Loucy (cell line): ENCODE measurements at regions not wholly inside any gene's neighbourhood (a gene's known extent, or its start where the extent isn't known, plus 50 kb on each side); places are given as distances from the start of the nearest gene placed in this dataset.

Experiments
- H2AFZ ChIP-seq: fragments of 200-600 bp; sonication (generic); 2 replicates; pipeline ENCODE4 v1.6.0; 2016; ENCODE audit warnings: antibody characterized with exemption, mild to moderate bottlenecking, low read length, moderate library complexity
- H3F3A ChIP-seq: fragments of 200-600 bp; 2 replicates; pipeline ENCODE4 v1.6.0; 2016; ENCODE audit warnings: antibody characterized with exemption, low read depth, mild to moderate bottlenecking
- H3K27me3 ChIP-seq: fragments of 200-600 bp; sonication (generic); 2 replicates; pipeline ENCODE4 v1.6.1; 2014; ENCODE audit warnings: low read length, mild to moderate bottlenecking; ENCODE audit not compliant: insufficient read depth, poor library complexity, severe bottlenecking
- H3K36me3 ChIP-seq: fragments of 200-600 bp; sonication (generic); 2 replicates; pipeline ENCODE4 v1.6.1; 2016; ENCODE audit warnings: low read length; ENCODE audit not compliant: insufficient read depth
- H3K4me1 ChIP-seq: fragments of 200-600 bp; sonication (generic); 2 replicates; pipeline ENCODE4 v1.5.1; 2014; ENCODE audit warnings: low read length, mild to moderate bottlenecking; ENCODE audit not compliant: insufficient read depth, poor library complexity, severe bottlenecking
- H3K4me2 ChIP-seq: fragments of 200-600 bp; sonication (generic); 2 replicates; pipeline ENCODE4 v1.6.0; 2014; ENCODE audit warnings: antibody characterized with exemption, low read length, low read depth, mild to moderate bottlenecking; ENCODE audit not compliant: poor library complexity, severe bottlenecking
- H3K4me3 ChIP-seq: fragments of 200-600 bp; sonication (generic); 2 replicates; pipeline ENCODE4 v1.5.1; 2014; ENCODE audit warnings: low read length, mild to moderate bottlenecking, mixed read lengths; ENCODE audit not compliant: poor library complexity, severe bottlenecking
- H3K79me2 ChIP-seq: fragments of 200-600 bp; sonication (generic); 2 replicates; pipeline ENCODE4 v1.6.1; 2014; ENCODE audit warnings: low read length; ENCODE audit not compliant: insufficient read depth
- H3K9ac ChIP-seq: fragments of 200-600 bp; sonication (generic); 2 replicates; pipeline ENCODE4 v1.6.0; 2014; ENCODE audit warnings: mild to moderate bottlenecking, low read depth, low read length, moderate library complexity; ENCODE audit not compliant: poor library complexity, severe bottlenecking
- H3K9me2 ChIP-seq: fragments of 200-600 bp; sonication (generic); replicated peaks from 2 replicates; pipeline ENCODE4 v1.6.1; 2016; ENCODE audit warnings: low read depth, low read length, mixed read lengths
- H3K9me3 ChIP-seq: fragments of 200-600 bp; sonication (generic); 2 replicates; pipeline ENCODE4 v1.6.1; 2014; ENCODE audit warnings: mild to moderate bottlenecking, antibody characterized with exemption, low read length, low read depth; ENCODE audit not compliant: insufficient read depth
- H4K20me1 ChIP-seq: fragments of 200-600 bp; sonication (generic); 2 replicates; pipeline ENCODE4 v1.6.0; 2014; ENCODE audit warnings: antibody characterized with exemption, low read length, mild to moderate bottlenecking; ENCODE audit not compliant: insufficient read depth, poor library complexity, severe bottlenecking
- EZH2phosphoT487 ChIP-seq: fragments of 200-600 bp; IDR thresholded peaks from 2 replicates; pipeline ENCODE4 v1.6.1; 2018; ENCODE audit warnings: antibody characterized with exemption, mild to moderate bottlenecking, moderate library complexity, borderline replicate concordance
- TF ChIP-seq, protein P1 (sequence below): fragments of 200-600 bp; sonication (generic); conservative IDR thresholded peaks from 2 replicates; pipeline ENCODE4 v1.5.1; 2014; ENCODE audit warnings: mild to moderate bottlenecking, antibody characterized with exemption, low read length

DNA sequence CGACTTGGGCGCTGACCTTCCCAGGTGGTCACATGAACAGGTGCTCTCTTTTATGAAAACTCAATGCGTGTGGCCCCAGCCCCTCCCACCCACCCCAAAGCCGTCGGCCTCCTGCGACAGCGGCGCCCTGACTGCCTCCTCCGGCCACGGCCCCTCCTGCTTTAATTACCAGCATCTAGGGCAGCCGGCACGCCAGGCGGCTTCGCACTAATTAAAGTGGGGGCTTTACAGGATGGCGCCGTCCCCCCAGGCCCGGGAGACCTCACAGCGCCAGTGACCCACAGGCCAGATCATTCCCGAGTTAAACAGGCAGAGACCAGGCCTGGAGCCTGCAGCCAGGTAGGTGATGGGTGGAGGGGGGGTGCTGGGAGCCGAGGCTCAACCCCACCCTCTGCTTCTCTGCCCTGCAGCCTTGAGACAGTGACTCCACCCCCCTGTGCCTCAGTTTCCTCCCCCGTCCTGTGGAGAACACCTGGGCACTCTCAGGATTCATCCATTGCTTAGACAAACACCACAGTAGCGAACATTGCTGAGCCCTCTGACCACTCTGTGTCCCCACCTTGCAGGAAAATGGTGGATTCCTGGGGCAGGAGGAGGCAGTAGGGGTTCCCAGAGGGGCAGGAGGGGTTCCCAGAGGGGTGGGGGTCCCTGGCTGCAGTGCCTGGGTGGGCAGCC lies 100.8 kb downstream of the MICALL2 start:
- Histone ChIP-seq H3F3A (no peaks in the 10 kb centered on the region), H4K20me1 (no peaks in the 10 kb centered on the region), H3K36me3 (no peaks in the 10 kb centered on the region), H3K9me2 (no peaks in the 10 kb centered on the region), H3K4me2 (no peak overlapping the region), H3K9ac (no peak overlapping the region), H3K27me3 (no peaks in the 10 kb centered on the region), H2AFZ (no peak overlapping the region), H3K4me1 (no peaks in the 10 kb centered on the region), H3K79me2 (no peaks in the 10 kb centered on the region), H3K9me3 (no peaks in the 10 kb centered on the region), H3K4me3 (no peak overlapping the region)
- no peak for TF ChIP-seq EZH2phosphoT487
- TF ChIP-seq, protein P1, sequence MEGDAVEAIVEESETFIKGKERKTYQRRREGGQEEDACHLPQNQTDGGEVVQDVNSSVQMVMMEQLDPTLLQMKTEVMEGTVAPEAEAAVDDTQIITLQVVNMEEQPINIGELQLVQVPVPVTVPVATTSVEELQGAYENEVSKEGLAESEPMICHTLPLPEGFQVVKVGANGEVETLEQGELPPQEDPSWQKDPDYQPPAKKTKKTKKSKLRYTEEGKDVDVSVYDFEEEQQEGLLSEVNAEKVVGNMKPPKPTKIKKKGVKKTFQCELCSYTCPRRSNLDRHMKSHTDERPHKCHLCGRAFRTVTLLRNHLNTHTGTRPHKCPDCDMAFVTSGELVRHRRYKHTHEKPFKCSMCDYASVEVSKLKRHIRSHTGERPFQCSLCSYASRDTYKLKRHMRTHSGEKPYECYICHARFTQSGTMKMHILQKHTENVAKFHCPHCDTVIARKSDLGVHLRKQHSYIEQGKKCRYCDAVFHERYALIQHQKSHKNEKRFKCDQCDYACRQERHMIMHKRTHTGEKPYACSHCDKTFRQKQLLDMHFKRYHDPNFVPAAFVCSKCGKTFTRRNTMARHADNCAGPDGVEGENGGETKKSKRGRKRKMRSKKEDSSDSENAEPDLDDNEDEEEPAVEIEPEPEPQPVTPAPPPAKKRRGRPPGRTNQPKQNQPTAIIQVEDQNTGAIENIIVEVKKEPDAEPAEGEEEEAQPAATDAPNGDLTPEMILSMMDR, result no peak

DNA sequence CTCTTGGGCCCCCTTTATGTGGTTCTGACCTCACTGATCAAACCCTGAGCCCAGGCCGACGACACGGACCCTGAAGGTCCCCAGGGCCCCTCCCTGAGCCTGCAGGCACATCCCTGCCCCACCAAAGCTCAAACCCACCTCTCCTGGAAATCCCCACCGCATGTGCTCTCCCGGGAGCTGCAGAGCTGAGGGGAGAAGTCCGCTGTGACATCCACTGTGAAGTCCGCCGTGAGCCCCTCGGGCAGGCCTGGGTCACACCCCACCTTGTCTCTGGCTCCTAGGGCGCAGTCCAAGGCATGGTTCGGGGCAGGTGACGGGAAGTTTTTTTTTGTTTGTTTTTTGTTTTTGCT lies 100.2 kb downstream of the MICALL2 start:
- no peak overlapping the region for H3K9ac ChIP-seq
- H3K36me3 ChIP-seq, result no peaks in the 10 kb centered on the region
- no peak overlapping the region for H2AFZ ChIP-seq
- H3K4me1 ChIP-seq, result no peaks in the 10 kb centered on the region
- no peaks in the 10 kb centered on the region for H3K9me3 ChIP-seq
- H3K4me3 ChIP-seq, result no peak overlapping the region
- no peaks in the 10 kb centered on the region for H3K79me2 ChIP-seq
- H3K27me3 ChIP-seq, result no peaks in the 10 kb centered on the region
- H3K4me2 ChIP-seq, result no peak overlapping the region
- H3K9me2 ChIP-seq, result no peaks in the 10 kb centered on the region
- H3F3A ChIP-seq, result no peaks in the 10 kb centered on the region
- no peaks in the 10 kb centered on the region for H4K20me1 ChIP-seq
- no peak for TF ChIP-seq EZH2phosphoT487
- TF ChIP-seq, protein P1, result no peak

DNA sequence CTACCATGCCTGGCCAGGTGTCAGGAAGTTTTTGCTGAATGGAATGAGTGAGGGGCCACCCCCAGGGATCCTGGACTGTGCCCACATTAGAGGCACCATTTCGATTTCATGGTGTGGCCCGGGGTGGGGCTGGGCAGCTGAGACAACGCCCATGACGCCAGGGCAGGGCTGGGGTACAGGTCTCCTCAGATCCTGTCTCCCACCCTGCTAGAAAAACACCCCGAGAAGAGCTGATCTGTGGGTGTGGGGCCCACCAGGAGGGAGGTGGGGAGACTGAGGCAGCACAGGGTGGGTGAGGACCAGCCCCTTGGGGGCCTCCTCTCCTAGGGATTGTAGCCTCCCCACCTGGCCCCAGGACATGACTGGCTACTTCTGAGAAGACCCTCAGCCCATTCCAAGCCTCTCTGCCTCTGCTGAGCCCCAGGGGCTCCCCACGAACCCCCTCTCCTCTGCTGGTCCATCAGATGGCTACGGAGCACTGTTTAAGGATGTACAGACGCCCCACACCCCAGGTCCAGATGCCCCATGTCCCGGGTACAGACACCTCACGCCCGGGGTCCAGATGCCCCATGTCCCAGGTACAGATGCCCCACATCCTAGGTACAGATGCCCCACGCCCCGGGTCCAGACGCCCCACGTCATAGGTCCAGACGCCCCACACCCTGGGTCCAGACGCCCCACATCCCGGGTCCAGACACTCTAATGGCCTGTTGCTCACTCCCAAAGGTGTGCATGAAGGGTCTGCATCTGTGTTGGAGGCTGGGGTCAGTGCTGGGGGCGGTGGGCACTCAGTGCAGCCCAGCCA lies 99.4 kb downstream of the MICALL2 start:
- Histone ChIP-seq H3K9me3 (no peaks in the 10 kb centered on the region), H2AFZ (no peak overlapping the region), H3K4me2 (no peak overlapping the region), H3K36me3 (no peaks in the 10 kb centered on the region), H4K20me1 (no peaks in the 10 kb centered on the region), H3F3A (no peaks in the 10 kb centered on the region), H3K4me1 (no peaks in the 10 kb centered on the region), H3K79me2 (no peaks in the 10 kb centered on the region), H3K9me2 (no peaks in the 10 kb centered on the region), H3K9ac (no peak overlapping the region), H3K27me3 (no peaks in the 10 kb centered on the region), H3K4me3 (no peak overlapping the region)
- TF ChIP-seq EZH2phosphoT487, result no peak
- TF ChIP-seq, protein P1, result no peak
